ENCODE measurements at regions not wholly inside any gene's neighbourhood (a gene's known extent, or its start where the extent isn't known, plus 50 kb on each side); places are given as distances from the start of the nearest gene placed in this dataset.
A peak's percentile ranks its signal among the peaks of the same experiment; 100 is the strongest.

DNA sequence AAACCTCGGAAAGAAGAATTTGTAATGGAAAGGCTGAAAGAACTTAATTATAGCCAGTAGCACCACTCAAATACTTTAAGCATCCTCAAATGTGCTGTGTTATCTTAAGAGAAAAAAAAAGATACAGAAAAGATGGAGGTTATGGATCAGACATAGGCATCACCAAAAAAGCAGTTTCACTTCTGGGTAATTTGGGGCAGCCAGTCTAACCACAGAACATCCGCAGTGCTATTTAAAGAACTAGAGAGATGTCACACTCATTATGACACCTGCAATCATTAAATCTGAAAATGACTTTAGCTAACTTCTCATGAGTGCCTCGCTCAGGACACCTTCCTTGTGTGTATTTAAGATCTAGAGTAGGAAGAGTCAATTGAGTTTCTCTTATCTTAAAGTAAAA is 211.8 kb downstream of the RBM26 start:
- Histone ChIP-seq H3K4me1 (ENCODE audit: low read length) (peaks cover 46% of the 10 kb centered on the region), H3K4me2 (ENCODE audit: low read length) (peak overlapping the region; percentile 67)

DNA sequence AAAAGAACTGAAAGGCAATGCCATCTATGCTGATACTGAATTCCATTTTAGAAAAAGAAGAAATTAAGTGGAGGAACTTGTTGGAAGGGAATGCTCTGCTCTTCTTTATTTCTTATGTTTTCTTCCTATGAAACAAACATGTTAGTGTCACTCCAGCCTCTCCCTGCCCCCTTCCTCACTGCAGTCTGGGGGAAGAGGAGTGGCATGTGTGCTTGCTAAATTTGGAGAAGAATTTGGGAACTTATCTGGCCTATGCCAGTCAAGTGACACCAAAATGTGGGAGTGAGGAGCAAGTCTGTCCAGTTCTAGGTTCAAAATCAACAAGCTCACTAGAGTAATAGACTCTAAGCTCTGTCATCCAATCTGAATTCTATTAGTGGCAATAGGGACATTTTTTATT is 214.6 kb downstream of the RBM26 start:
- no peaks in the 10 kb centered on the region for H3K36me3 ChIP-seq (replicated peaks; ENCODE audit: low read depth, low read length)
- peaks cover 46% of the 10 kb centered on the region for H3K4me1 ChIP-seq (ENCODE audit: low read length)
- no peaks in the 10 kb centered on the region for H3K79me2 ChIP-seq (ENCODE audit: low read length)
- H3K9me3 ChIP-seq (ENCODE audit: insufficient read depth, low read length): no peaks in the 10 kb centered on the region
- H3K4me2 ChIP-seq (ENCODE audit: low read length): peak overlapping the region; percentile 56
- no peak overlapping the region for H2AFZ ChIP-seq (ENCODE audit: low read depth, low read length)
- no peak overlapping the region for H3K9ac ChIP-seq (ENCODE audit: low read length)
- peaks cover 4% of the 10 kb centered on the region for H4K20me1 ChIP-seq (ENCODE audit: insufficient read depth, low read length)
- no peak overlapping the region for H3K27ac ChIP-seq (ENCODE audit: low read length)
- no peak for TF ChIP-seq EZH2phosphoT487 (IDR thresholded peaks at IDR 0.05; ENCODE audit: low read depth)
- TF ChIP-seq, protein P1, sequence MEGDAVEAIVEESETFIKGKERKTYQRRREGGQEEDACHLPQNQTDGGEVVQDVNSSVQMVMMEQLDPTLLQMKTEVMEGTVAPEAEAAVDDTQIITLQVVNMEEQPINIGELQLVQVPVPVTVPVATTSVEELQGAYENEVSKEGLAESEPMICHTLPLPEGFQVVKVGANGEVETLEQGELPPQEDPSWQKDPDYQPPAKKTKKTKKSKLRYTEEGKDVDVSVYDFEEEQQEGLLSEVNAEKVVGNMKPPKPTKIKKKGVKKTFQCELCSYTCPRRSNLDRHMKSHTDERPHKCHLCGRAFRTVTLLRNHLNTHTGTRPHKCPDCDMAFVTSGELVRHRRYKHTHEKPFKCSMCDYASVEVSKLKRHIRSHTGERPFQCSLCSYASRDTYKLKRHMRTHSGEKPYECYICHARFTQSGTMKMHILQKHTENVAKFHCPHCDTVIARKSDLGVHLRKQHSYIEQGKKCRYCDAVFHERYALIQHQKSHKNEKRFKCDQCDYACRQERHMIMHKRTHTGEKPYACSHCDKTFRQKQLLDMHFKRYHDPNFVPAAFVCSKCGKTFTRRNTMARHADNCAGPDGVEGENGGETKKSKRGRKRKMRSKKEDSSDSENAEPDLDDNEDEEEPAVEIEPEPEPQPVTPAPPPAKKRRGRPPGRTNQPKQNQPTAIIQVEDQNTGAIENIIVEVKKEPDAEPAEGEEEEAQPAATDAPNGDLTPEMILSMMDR (IDR thresholded peaks at IDR 0.05; ENCODE audit: low read depth, low read length): no peak
- H3K27me3 ChIP-seq (ENCODE audit: low read depth, low read length): peaks cover 82% of the 10 kb centered on the region
- H3K4me3 ChIP-seq (ENCODE audit: low read length): no peak overlapping the region

More for the DNA sequence above, 211.8 kb downstream of the RBM26 start:
- Histone ChIP-seq H2AFZ (ENCODE audit: low read depth, low read length) (no peak overlapping the region), H3K36me3 (replicated peaks; ENCODE audit: low read depth, low read length) (peaks cover 4% of the 10 kb centered on the region), H3K9ac (ENCODE audit: low read length) (no peak overlapping the region), H3K27me3 (ENCODE audit: low read depth, low read length) (peaks cover 77% of the 10 kb centered on the region), H3K79me2 (ENCODE audit: low read length) (no peaks in the 10 kb centered on the region), H3K9me3 (ENCODE audit: insufficient read depth, low read length) (no peaks in the 10 kb centered on the region), H3K4me3 (ENCODE audit: low read length) (peak overlapping the region; percentile 28), H3K27ac (ENCODE audit: low read length) (no peak overlapping the region), H4K20me1 (ENCODE audit: insufficient read depth, low read length) (peaks cover 4% of the 10 kb centered on the region)
- TF ChIP-seq, protein P1 (IDR thresholded peaks at IDR 0.05; ENCODE audit: low read depth, low read length): no peak
- peak; percentile 94 for TF ChIP-seq EZH2phosphoT487 (IDR thresholded peaks at IDR 0.05; ENCODE audit: low read depth)

DNA sequence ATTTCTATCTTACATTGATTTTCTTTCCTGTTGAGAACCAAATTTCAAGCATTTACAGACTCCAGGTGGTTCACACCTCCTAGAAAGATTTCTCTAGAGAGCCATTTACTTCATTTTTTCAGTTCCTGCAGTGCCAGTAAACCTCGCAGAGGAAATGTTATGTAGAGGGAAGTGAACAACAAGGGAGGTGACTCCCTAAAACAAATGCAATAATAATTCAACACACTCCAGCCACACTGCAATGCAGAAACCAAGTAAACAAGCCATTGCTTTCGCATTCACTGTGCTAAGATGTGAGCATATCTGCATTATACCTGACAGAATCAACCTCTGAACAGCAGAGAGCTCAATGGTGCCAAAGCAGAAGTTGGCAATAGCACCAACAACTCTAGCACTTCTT is 215.1 kb downstream of the RBM26 start:
- TF ChIP-seq, protein P1 (IDR thresholded peaks at IDR 0.05; ENCODE audit: low read depth, low read length): no peak
- no peak for TF ChIP-seq EZH2phosphoT487 (IDR thresholded peaks at IDR 0.05; ENCODE audit: low read depth)
- Histone ChIP-seq H3K9ac (ENCODE audit: low read length) (no peak overlapping the region), H3K4me3 (ENCODE audit: low read length) (peak overlapping the region; percentile 34; the same call in 1 of the 2 replicates), H3K4me1 (ENCODE audit: low read length) (peaks cover 46% of the 10 kb centered on the region), H2AFZ (ENCODE audit: low read depth, low read length) (no peak overlapping the region), H4K20me1 (ENCODE audit: insufficient read depth, low read length) (peaks cover 4% of the 10 kb centered on the region), H3K4me2 (ENCODE audit: low read length) (peak overlapping the region; percentile 56), H3K9me3 (ENCODE audit: insufficient read depth, low read length) (no peaks in the 10 kb centered on the region), H3K79me2 (ENCODE audit: low read length) (no peaks in the 10 kb centered on the region), H3K27me3 (ENCODE audit: low read depth, low read length) (peaks cover 80% of the 10 kb centered on the region), H3K36me3 (replicated peaks; ENCODE audit: low read depth, low read length) (no peaks in the 10 kb centered on the region), H3K27ac (ENCODE audit: low read length) (no peak overlapping the region)

DNA sequence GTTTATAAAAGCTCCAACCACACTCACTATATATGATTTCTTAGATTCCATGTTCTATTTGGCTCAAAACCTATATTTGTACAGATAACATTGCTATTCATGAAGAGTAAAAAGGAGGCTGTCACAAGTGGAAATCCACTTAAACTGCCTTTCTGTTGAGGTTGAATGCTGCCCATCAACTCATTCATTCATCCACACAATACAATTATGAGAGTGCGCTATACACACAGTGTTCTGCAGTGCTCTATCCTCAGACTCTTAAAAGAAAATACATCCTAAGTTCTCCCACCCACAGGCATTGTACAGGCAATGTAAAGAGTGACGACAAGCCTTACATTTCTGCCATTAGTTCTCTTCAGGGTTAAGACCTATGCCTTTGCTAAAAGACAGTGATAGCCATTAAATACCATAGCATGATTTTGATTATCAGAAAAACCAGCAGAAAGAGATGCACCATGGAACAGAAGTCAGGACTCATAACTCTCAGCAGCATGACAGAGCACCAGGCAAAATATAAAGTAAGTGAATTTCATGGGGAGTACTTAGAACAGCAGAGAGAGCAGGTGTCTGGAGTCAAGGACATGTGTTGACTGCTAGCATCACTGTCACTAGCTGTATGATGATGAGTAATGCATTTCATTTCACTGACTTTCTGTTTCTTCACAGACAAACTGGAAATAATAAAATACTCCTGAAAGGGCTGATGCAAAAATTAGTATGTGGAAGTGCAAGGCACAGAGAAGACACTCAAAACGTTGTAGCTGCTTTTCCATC is 218.0 kb downstream of the RBM26 start:
- TF ChIP-seq, protein P1 (IDR thresholded peaks at IDR 0.05; ENCODE audit: low read depth, low read length): no peak
- no peak for TF ChIP-seq EZH2phosphoT487 (IDR thresholded peaks at IDR 0.05; ENCODE audit: low read depth)
- Histone ChIP-seq H3K4me3 (ENCODE audit: low read length) (no peak overlapping the region), H4K20me1 (ENCODE audit: insufficient read depth, low read length) (no peaks in the 10 kb centered on the region; the same call in 1 of the 2 replicates), H3K4me2 (ENCODE audit: low read length) (no peak overlapping the region), H3K9ac (ENCODE audit: low read length) (no peak overlapping the region), H3K79me2 (ENCODE audit: low read length) (no peaks in the 10 kb centered on the region), H3K9me3 (ENCODE audit: insufficient read depth, low read length) (no peaks in the 10 kb centered on the region), H3K4me1 (ENCODE audit: low read length) (peaks cover 20% of the 10 kb centered on the region), H3K27me3 (ENCODE audit: low read depth, low read length) (peaks cover 64% of the 10 kb centered on the region), H3K36me3 (replicated peaks; ENCODE audit: low read depth, low read length) (no peaks in the 10 kb centered on the region), H2AFZ (ENCODE audit: low read depth, low read length) (no peak overlapping the region), H3K27ac (ENCODE audit: low read length) (no peak overlapping the region)

Data from OCI-LY3 (cell line).